GM12878 (cell line): ENCODE measurements at regions not wholly inside any gene's neighbourhood (a gene's known extent, or its start where the extent isn't known, plus 50 kb on each side); places are given as distances from the start of the nearest gene placed in this dataset.

ENCODE experiments used
- BCL11A ChIP-seq: IDR thresholded peaks from 2 replicates; pipeline ENCODE4 v1.6.1; 2011; ENCODE audit warnings: low read depth, low read length
- SRF ChIP-seq, 2 experiments: IDR thresholded peaks; 2 replicates each; pipeline ENCODE4 v1.6.1; 2011; ENCODE audit warnings: low read depth in 2 of 2, low read length in 2 of 2, mild to moderate bottlenecking in 1 of 2, moderate library complexity in 1 of 2
- TAF1 ChIP-seq: IDR thresholded peaks from 2 replicates; pipeline ENCODE4 v1.6.1; 2011; ENCODE audit warnings: mild to moderate bottlenecking, low read depth, low read length, borderline replicate concordance
- TF ChIP-seq, protein P1 (sequence below), 3 experiments: IDR thresholded peaks in 2 of 3; conservative IDR thresholded peaks in 1 of 3; 2 replicates each; pipeline ENCODE4 v1.5.1; 2011; ENCODE audit warnings: low read depth in 3 of 3, low read length in 3 of 3, mild to moderate bottlenecking in 3 of 3, control low read depth in 2 of 3, moderate library complexity in 2 of 3, inconsistent platforms in 1 of 3, mixed read lengths in 1 of 3; ENCODE audit not compliant: control insufficient read depth in 2 of 3, insufficient read depth in 1 of 3; ENCODE audit errors: extremely low read depth in 1 of 3

DNA sequence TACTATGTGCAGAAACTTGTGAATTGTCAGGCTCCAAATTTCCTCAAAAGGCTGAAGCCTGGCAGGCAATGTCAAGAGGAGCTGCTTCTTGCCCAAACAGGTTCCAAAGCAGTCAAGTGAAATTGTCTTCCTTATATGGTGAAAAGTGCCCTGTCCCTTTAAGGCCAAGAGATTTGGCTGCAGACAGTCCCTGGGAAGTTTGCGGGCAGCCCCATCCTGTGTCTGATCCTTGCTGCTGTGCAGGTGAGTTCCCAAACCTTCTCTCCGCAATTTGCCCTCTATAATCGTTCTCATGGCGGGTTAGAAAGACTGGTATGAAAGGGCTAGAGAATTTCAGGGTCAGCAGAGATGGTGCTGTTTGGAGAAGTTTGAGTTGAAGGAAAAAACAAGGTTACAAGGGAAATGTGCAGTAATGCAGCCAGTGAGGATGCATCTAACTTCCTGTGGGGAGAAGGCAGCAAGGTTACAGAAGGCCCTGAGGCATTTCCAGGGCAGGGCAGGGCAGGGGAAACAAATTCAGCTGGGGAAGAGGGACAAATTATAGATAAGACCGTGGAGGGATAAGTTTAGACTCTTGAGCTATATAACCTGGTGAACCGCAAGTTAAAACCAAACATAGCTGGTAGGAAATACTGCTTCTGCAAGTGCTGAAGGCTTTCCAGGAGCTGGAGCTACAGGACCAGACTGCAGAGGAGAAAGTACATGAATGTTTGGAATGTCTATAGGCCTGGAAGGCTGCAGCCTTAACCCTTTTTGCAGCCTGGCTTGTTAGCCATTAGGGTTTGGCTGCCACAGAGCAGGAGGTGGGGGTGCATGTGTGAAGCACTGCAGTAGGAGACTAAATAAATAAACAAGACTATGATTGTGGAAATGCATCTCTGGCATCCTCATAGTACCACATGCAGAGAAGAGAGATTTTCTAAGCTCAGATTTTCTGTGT lies 256.2 kb upstream of the IL12A start:
- TF ChIP-seq SRF (IDR thresholded peaks at IDR 0.05; ENCODE audit: low read depth in 2 of 2, low read length in 2 of 2) (no peak), BCL11A (no peak), TAF1 (no peak)
- TF ChIP-seq, protein P1, sequence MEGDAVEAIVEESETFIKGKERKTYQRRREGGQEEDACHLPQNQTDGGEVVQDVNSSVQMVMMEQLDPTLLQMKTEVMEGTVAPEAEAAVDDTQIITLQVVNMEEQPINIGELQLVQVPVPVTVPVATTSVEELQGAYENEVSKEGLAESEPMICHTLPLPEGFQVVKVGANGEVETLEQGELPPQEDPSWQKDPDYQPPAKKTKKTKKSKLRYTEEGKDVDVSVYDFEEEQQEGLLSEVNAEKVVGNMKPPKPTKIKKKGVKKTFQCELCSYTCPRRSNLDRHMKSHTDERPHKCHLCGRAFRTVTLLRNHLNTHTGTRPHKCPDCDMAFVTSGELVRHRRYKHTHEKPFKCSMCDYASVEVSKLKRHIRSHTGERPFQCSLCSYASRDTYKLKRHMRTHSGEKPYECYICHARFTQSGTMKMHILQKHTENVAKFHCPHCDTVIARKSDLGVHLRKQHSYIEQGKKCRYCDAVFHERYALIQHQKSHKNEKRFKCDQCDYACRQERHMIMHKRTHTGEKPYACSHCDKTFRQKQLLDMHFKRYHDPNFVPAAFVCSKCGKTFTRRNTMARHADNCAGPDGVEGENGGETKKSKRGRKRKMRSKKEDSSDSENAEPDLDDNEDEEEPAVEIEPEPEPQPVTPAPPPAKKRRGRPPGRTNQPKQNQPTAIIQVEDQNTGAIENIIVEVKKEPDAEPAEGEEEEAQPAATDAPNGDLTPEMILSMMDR (IDR thresholded peaks at IDR 0.05 in 2 of 3, conservative IDR thresholded peaks at IDR 0.05 in 1 of 3; ENCODE audit: control insufficient read depth in 2 of 3, extremely low read depth in 1 of 3, insufficient read depth in 1 of 3, low read depth in 3 of 3, low read length in 3 of 3), result no peak
